GM23248 (cell line): ENCODE measurements at regions not wholly inside any gene's neighbourhood (a gene's known extent, or its start where the extent isn't known, plus 50 kb on each side); places are given as distances from the start of the nearest gene placed in this dataset.
"Not testable (repeated sequence)": the region's sequence is repeated elsewhere in the genome, so short reads cannot be mapped to it uniquely, and the experiment has no call there.

ENCODE experiments used
- DNase-seq: peaks from one replicate; pipeline ENCODE4 v3.0.0-alpha.2; 2015
- H2AFZ ChIP-seq: fragments of 200-600 bp; sonication (generic); 2 replicates; pipeline ENCODE4 v1.6.1; 2016; ENCODE audit warnings: antibody characterized with exemption
- H3F3A ChIP-seq: fragments of 200-600 bp; sonication (generic); 2 replicates; pipeline ENCODE4 v1.6.1; 2016; ENCODE audit warnings: mild to moderate bottlenecking, antibody characterized with exemption, mixed run types; ENCODE audit not compliant: insufficient read depth
- H3K27ac ChIP-seq: fragments of 200-600 bp; sonication (generic); 2 replicates; pipeline ENCODE4 v1.5.1; 2016; ENCODE audit warnings: mild to moderate bottlenecking
- H3K27me3 ChIP-seq: fragments of 200-600 bp; sonication (generic); replicated peaks from 2 replicates; pipeline ENCODE4 v1.6.1; 2016; ENCODE audit warnings: mild to moderate bottlenecking; ENCODE audit not compliant: insufficient read depth
- H3K36me3 ChIP-seq: fragments of 200-600 bp; sonication (generic); 2 replicates; pipeline ENCODE4 v1.6.1; 2016; ENCODE audit warnings: low read depth, mild to moderate bottlenecking
- H3K4me1 ChIP-seq: fragments of 200-600 bp; sonication (generic); 2 replicates; pipeline ENCODE4 v1.6.1; 2016; ENCODE audit warnings: mild to moderate bottlenecking; ENCODE audit not compliant: insufficient read depth
- H3K4me2 ChIP-seq: fragments of 200-600 bp; sonication (generic); one replicate; pipeline ENCODE4 v1.6.1; 2016; ENCODE audit warnings: mild to moderate bottlenecking; ENCODE audit not compliant: unreplicated experiment
- H3K4me3 ChIP-seq: fragments of 200-600 bp; sonication (generic); 2 replicates; pipeline ENCODE4 v1.5.1; 2016; ENCODE audit warnings: mild to moderate bottlenecking
- H3K79me2 ChIP-seq: fragments of 200-600 bp; sonication (generic); 2 replicates; pipeline ENCODE4 v1.6.1; 2016; ENCODE audit warnings: mild to moderate bottlenecking; ENCODE audit not compliant: insufficient read depth
- H3K9ac ChIP-seq: fragments of 200-600 bp; sonication (generic); 2 replicates; pipeline ENCODE4 v1.6.1; 2016; ENCODE audit warnings: mild to moderate bottlenecking
- H3K9me2 ChIP-seq: fragments of 200-600 bp; sonication (generic); 2 replicates; pipeline ENCODE4 v1.6.1; 2016; ENCODE audit warnings: mixed run types, mild to moderate bottlenecking, moderate library complexity; ENCODE audit not compliant: insufficient read depth
- H3K9me3 ChIP-seq: fragments of 200-600 bp; sonication (generic); one replicate; pipeline ENCODE4 v1.6.1; 2017; ENCODE audit warnings: low read depth
- H4K20me1 ChIP-seq: fragments of 200-600 bp; sonication (generic); 2 replicates; pipeline ENCODE4 v1.6.0; 2016; ENCODE audit not compliant: insufficient read depth
- WGBS, 2 experiments: methylation state at CpG; one replicate each; pipeline ENCODE4 v1.1.6; 2015 to 2017; ENCODE audit warnings: low lambda C conversion rate in 2 of 2, low coverage in 1 of 2; ENCODE audit errors: missing lambda C conversion rate in 2 of 2; 5-methylcytosine and 5-hydroxymethylcytosine counted together
- in situ Hi-C: fragments of 300-500 bp; cut with MboI; formaldehyde crosslinking; loops from 2 replicates; pipeline ENCODE4 v1.15.0; 2020

GRCh38 chr9:41781899-41782298 is 347.3 kb downstream of the CNTNAP3B start:
- H3F3A ChIP-seq, H3K36me3 ChIP-seq, H3K27me3 ChIP-seq, in situ Hi-C loops, H4K20me1 ChIP-seq, H3K4me2 ChIP-seq, H3K27ac ChIP-seq, H3K9ac ChIP-seq, H2AFZ ChIP-seq, H3K9me3 ChIP-seq, H3K4me3 ChIP-seq, H3K9me2 ChIP-seq, H3K4me1 ChIP-seq, DNase-seq, H3K79me2 ChIP-seq: not testable (repeated sequence)
- 67 to 83% methylated on average over 2 of the region's 2 CpGs for WGBS, 2 experiments

GRCh38 chr9:41779897-41780406 is 349.3 kb downstream of the CNTNAP3B start:
- H3K9ac ChIP-seq, H3K9me2 ChIP-seq, H2AFZ ChIP-seq, H3K79me2 ChIP-seq, DNase-seq, H3K27ac ChIP-seq, H3K36me3 ChIP-seq, in situ Hi-C loops, H3K9me3 ChIP-seq, H3K27me3 ChIP-seq, H4K20me1 ChIP-seq, H3K4me1 ChIP-seq, H3K4me2 ChIP-seq, H3K4me3 ChIP-seq, H3F3A ChIP-seq: not testable (repeated sequence)
- WGBS, 2 experiments: 55 to 60% methylated on average over 6 to 9 of the region's 17 CpGs

- H2AFZ ChIP-seq, H3K27me3 ChIP-seq, H3K4me2 ChIP-seq, H3F3A ChIP-seq, H3K9me2 ChIP-seq, DNase-seq, H3K4me1 ChIP-seq, H3K79me2 ChIP-seq, H4K20me1 ChIP-seq, H3K27ac ChIP-seq, in situ Hi-C loops, H3K4me3 ChIP-seq, H3K9ac ChIP-seq, H3K9me3 ChIP-seq, H3K36me3 ChIP-seq: not testable (repeated sequence)
- 74 to 78% methylated on average over 11 to 14 of the region's 15 CpGs for WGBS, 2 experiments
Observed at GRCh38 chr9:41779192-41779591, 350.0 kb downstream of the CNTNAP3B start.

GRCh38 chr9:41778535-41779071 is 350.6 kb downstream of the CNTNAP3B start:
- H3K4me2 ChIP-seq, H3K9me2 ChIP-seq, H4K20me1 ChIP-seq, H3K4me3 ChIP-seq, in situ Hi-C loops, H3K36me3 ChIP-seq, H2AFZ ChIP-seq, H3K79me2 ChIP-seq, H3K4me1 ChIP-seq, DNase-seq, H3K27ac ChIP-seq, H3K27me3 ChIP-seq, H3K9me3 ChIP-seq, H3F3A ChIP-seq, H3K9ac ChIP-seq: not testable (repeated sequence)
- 82 to 86% methylated on average over 14 to 35 of the region's 38 CpGs for WGBS, 2 experiments

GRCh38 chr9:41777536-41777935 is 351.7 kb downstream of the CNTNAP3B start:
- H3K4me1 ChIP-seq, H3K9me2 ChIP-seq, H3K9ac ChIP-seq, DNase-seq, H3K9me3 ChIP-seq, H3K4me3 ChIP-seq, H3K4me2 ChIP-seq, H3K79me2 ChIP-seq, H3K27ac ChIP-seq, H2AFZ ChIP-seq, in situ Hi-C loops, H3F3A ChIP-seq, H4K20me1 ChIP-seq, H3K27me3 ChIP-seq, H3K36me3 ChIP-seq: not testable (repeated sequence)
- 28 to 40% methylated on average over 2 to 6 of the region's 10 CpGs for WGBS, 2 experiments

GRCh38 chr9:41772541-41772940 is 356.7 kb downstream of the CNTNAP3B start:
- H3K27ac ChIP-seq, H3K4me2 ChIP-seq, H3K9me3 ChIP-seq, DNase-seq, H3K27me3 ChIP-seq, H3K4me1 ChIP-seq, H3K79me2 ChIP-seq, H3K9ac ChIP-seq, H3K4me3 ChIP-seq, H3K9me2 ChIP-seq, H2AFZ ChIP-seq, H3F3A ChIP-seq, in situ Hi-C loops, H4K20me1 ChIP-seq, H3K36me3 ChIP-seq: not testable (repeated sequence)
- 2 to 18% methylated on average over 4 to 6 of the region's 7 CpGs for WGBS, 2 experiments

- H3K27ac ChIP-seq, H3K27me3 ChIP-seq, in situ Hi-C loops, H3K9ac ChIP-seq, H3F3A ChIP-seq, H3K79me2 ChIP-seq, H3K9me2 ChIP-seq, H2AFZ ChIP-seq, H3K4me2 ChIP-seq, H3K36me3 ChIP-seq, H4K20me1 ChIP-seq, H3K9me3 ChIP-seq, H3K4me3 ChIP-seq, H3K4me1 ChIP-seq, DNase-seq: not testable (repeated sequence)
- 46 to 58% methylated on average over 4 of the region's 12 CpGs for WGBS, 2 experiments
Observed at GRCh38 chr9:41771693-41772092, 357.5 kb downstream of the CNTNAP3B start.

- H3K9me2 ChIP-seq, H3K9me3 ChIP-seq, H4K20me1 ChIP-seq, DNase-seq, H3K79me2 ChIP-seq, H3K9ac ChIP-seq, H3F3A ChIP-seq, H3K27me3 ChIP-seq, H3K4me3 ChIP-seq, in situ Hi-C loops, H2AFZ ChIP-seq, H3K27ac ChIP-seq, H3K36me3 ChIP-seq, H3K4me2 ChIP-seq, H3K4me1 ChIP-seq: not testable (repeated sequence)
- WGBS, 2 experiments: 38 to 45% methylated on average over 7 of the region's 9 CpGs
Observed at GRCh38 chr9:41754822-41755221, 374.4 kb downstream of the CNTNAP3B start.
